M059J (cell line): ENCODE measurements at regions not wholly inside any gene's neighbourhood (a gene's known extent, or its start where the extent isn't known, plus 50 kb on each side); places are given as distances from the start of the nearest gene placed in this dataset.
"Not testable (repeated sequence)": the region's sequence is repeated elsewhere in the genome, so short reads cannot be mapped to it uniquely, and the experiment has no call there.

Source experiments
- DNase-seq: peaks from one replicate; pipeline ENCODE4 v3.0.0-alpha.2; 2012; ENCODE audit warnings: low read depth

GRCh38 chr2:101645886-101646285, 51.6 kb upstream of the MAP4K4 start:
- not testable (repeated sequence) for DNase-seq

- DNase-seq: no peak
Observed at GRCh38 chr2:101644842-101645383, 52.6 kb upstream of the MAP4K4 start.

GRCh38 chr2:101643004-101643524, 54.4 kb upstream of the MAP4K4 start:
- no peak for DNase-seq

GRCh38 chr2:101638817-101639605, 58.5 kb upstream of the MAP4K4 start:
- DNase-seq: no peak

- no peak for DNase-seq
Observed at GRCh38 chr2:101638181-101638711, 59.3 kb upstream of the MAP4K4 start.

GRCh38 chr2:101630224-101630949, 67.1 kb upstream of the MAP4K4 start:
- DNase-seq: peak; percentile 79

- DNase-seq: no peak
Observed at GRCh38 chr2:101628030-101628392, 69.5 kb upstream of the MAP4K4 start.

- DNase-seq: no peak
Observed at GRCh38 chr2:101627285-101628029, 70.0 kb upstream of the MAP4K4 start.

- DNase-seq: not testable (repeated sequence)
Observed at GRCh38 chr2:101625814-101626213, 71.7 kb upstream of the MAP4K4 start.

GRCh38 chr2:101625387-101625786, 72.1 kb upstream of the MAP4K4 start:
- DNase-seq: no peak

- DNase-seq: no peak
Observed at GRCh38 chr2:101624706-101625332, 72.7 kb upstream of the MAP4K4 start.

- no peak for DNase-seq
Observed at GRCh38 chr2:101623031-101623521, 74.4 kb upstream of the MAP4K4 start.

GRCh38 chr2:101622210-101623030, 75.1 kb upstream of the MAP4K4 start:
- no peak for DNase-seq

GRCh38 chr2:101619191-101619591, 78.3 kb upstream of the MAP4K4 start:
- DNase-seq: no peak

- no peak for DNase-seq
Observed at GRCh38 chr2:101617796-101618195, 79.7 kb upstream of the MAP4K4 start.

- DNase-seq: peak; percentile 37
Observed at GRCh38 chr2:101617188-101617587, 80.3 kb upstream of the MAP4K4 start.

GRCh38 chr2:101614127-101614759, 83.3 kb upstream of the MAP4K4 start:
- DNase-seq: no peak

- no peak for DNase-seq
Observed at GRCh38 chr2:101613056-101613704, 84.3 kb upstream of the MAP4K4 start.

- no peak for DNase-seq
Observed at GRCh38 chr2:101612019-101612418, 85.5 kb upstream of the MAP4K4 start.
